Muscle of leg (tissue), 3 donors: ENCODE measurements at regions not wholly inside any gene's neighbourhood (a gene's known extent, or its start where the extent isn't known, plus 50 kb on each side); places are given as distances from the start of the nearest gene placed in this dataset.
"Not testable (repeated sequence)": the region's sequence is repeated elsewhere in the genome, so short reads cannot be mapped to it uniquely, and the experiment has no call there.

Source experiments
- DNase-seq: peaks from one replicate; pipeline ENCODE4 v3.0.0; 2013
- H3K27ac ChIP-seq: one replicate; pipeline ENCODE4 v1.5.1; 2013; ENCODE audit warnings: mild to moderate bottlenecking, low read length, control low read depth
- H3K27me3 ChIP-seq: one replicate; pipeline ENCODE4 v1.6.1; 2013; ENCODE audit warnings: low read length; ENCODE audit not compliant: control insufficient read depth, insufficient read depth
- H3K36me3 ChIP-seq: one replicate; pipeline ENCODE4 v1.6.1; 2013; ENCODE audit warnings: low read length; ENCODE audit not compliant: control insufficient read depth, insufficient read depth
- H3K4me1 ChIP-seq: one replicate; pipeline ENCODE4 v1.6.1; 2013; ENCODE audit warnings: low read length; ENCODE audit not compliant: control insufficient read depth, insufficient read depth
- H3K4me3 ChIP-seq: one replicate; pipeline ENCODE4 v1.5.1; 2013; ENCODE audit warnings: low read length, control low read depth
- H3K9me3 ChIP-seq: replicated peaks from 2 replicates; pipeline ENCODE4 v1.6.1; 2013; ENCODE audit warnings: low read depth, low read length; ENCODE audit not compliant: control insufficient read depth
- WGBS: methylation state at CpG from one replicate; pipeline ENCODE4 v1.1.5; 2013; ENCODE audit warnings: missing lambda C conversion rate; ENCODE audit not compliant: insufficient coverage; 5-methylcytosine and 5-hydroxymethylcytosine counted together

- no peaks in the 10 kb centered on the region for H3K27me3 ChIP-seq
- no peak overlapping the region for H3K4me3 ChIP-seq
- H3K36me3 ChIP-seq: no peaks in the 10 kb centered on the region
- no peaks in the 10 kb centered on the region for H3K9me3 ChIP-seq
- whole genome bisulfite sequencing: no CpG with 5 or more reads among the region's 2 CpGs
- H3K4me1 ChIP-seq: no peaks in the 10 kb centered on the region
- no peak overlapping the region for H3K27ac ChIP-seq
- no peak for DNase-seq
Observed at GRCh38 chr17:70276906-70277305, 107.6 kb downstream of the KCNJ2 start.

- H3K27me3 ChIP-seq: no peaks in the 10 kb centered on the region
- no peak overlapping the region for H3K4me3 ChIP-seq
- no peaks in the 10 kb centered on the region for H3K36me3 ChIP-seq
- no peak overlapping the region for H3K27ac ChIP-seq
- H3K4me1 ChIP-seq: no peaks in the 10 kb centered on the region
- WGBS: no CpG with 5 or more reads among the region's 5 CpGs
- no peak for DNase-seq
- no peaks in the 10 kb centered on the region for H3K9me3 ChIP-seq
Observed at GRCh38 chr17:70278844-70279462, 109.6 kb downstream of the KCNJ2 start.

- H3K36me3 ChIP-seq: no peaks in the 10 kb centered on the region
- no CpG with 5 or more reads among the region's 3 CpGs for WGBS
- H3K9me3 ChIP-seq: no peaks in the 10 kb centered on the region
- no peak for DNase-seq
- H3K27ac ChIP-seq: no peak overlapping the region
- H3K4me3 ChIP-seq: no peak overlapping the region
- no peaks in the 10 kb centered on the region for H3K4me1 ChIP-seq
- no peaks in the 10 kb centered on the region for H3K27me3 ChIP-seq
Observed at GRCh38 chr17:70286391-70286790, 117.1 kb downstream of the KCNJ2 start.

- Histone ChIP-seq H3K4me3 (no peak overlapping the region), H3K36me3 (no peaks in the 10 kb centered on the region), H3K4me1 (no peaks in the 10 kb centered on the region), H3K27ac (no peak overlapping the region), H3K9me3 (no peaks in the 10 kb centered on the region), H3K27me3 (no peaks in the 10 kb centered on the region)
- no CpG with 5 or more reads among the region's 3 CpGs for WGBS
- no peak for DNase-seq
Observed at GRCh38 chr17:70288540-70289290, 119.4 kb downstream of the KCNJ2 start.

GRCh38 chr17:70290770-70291169 is 121.4 kb downstream of the KCNJ2 start:
- Histone ChIP-seq H3K4me3 (no peak overlapping the region), H3K27me3 (no peaks in the 10 kb centered on the region), H3K4me1 (no peaks in the 10 kb centered on the region), H3K9me3 (no peaks in the 10 kb centered on the region), H3K36me3 (no peaks in the 10 kb centered on the region), H3K27ac (no peak overlapping the region)
- WGBS: no CpG with 5 or more reads among the region's 2 CpGs
- DNase-seq: peak; percentile 19

- no peak overlapping the region for H3K4me3 ChIP-seq
- H3K9me3 ChIP-seq: peaks cover 2% of the 10 kb centered on the region
- peak; percentile 64 for DNase-seq
- no CpG with 5 or more reads among the region's 1 CpG for WGBS
- no peaks in the 10 kb centered on the region for H3K27me3 ChIP-seq
- H3K4me1 ChIP-seq: no peaks in the 10 kb centered on the region
- no peaks in the 10 kb centered on the region for H3K36me3 ChIP-seq
- H3K27ac ChIP-seq: no peak overlapping the region
Observed at GRCh38 chr17:70292366-70292765, 123.0 kb downstream of the KCNJ2 start.

GRCh38 chr17:70293564-70294310 is 124.4 kb downstream of the KCNJ2 start:
- not testable (repeated sequence) for H3K27ac ChIP-seq, H3K36me3 ChIP-seq, DNase-seq, H3K4me3 ChIP-seq, H3K4me1 ChIP-seq, H3K27me3 ChIP-seq, H3K9me3 ChIP-seq
- WGBS: no CpG with 5 or more reads among the region's 6 CpGs

- H3K36me3 ChIP-seq: no peaks in the 10 kb centered on the region
- peak overlapping the region; percentile 42 for H3K27ac ChIP-seq
- peaks cover 2% of the 10 kb centered on the region for H3K9me3 ChIP-seq
- no CpG with 5 or more reads among the region's 1 CpG for WGBS
- peak; percentile 42 for DNase-seq
- H3K4me1 ChIP-seq: no peaks in the 10 kb centered on the region
- no peaks in the 10 kb centered on the region for H3K27me3 ChIP-seq
- H3K4me3 ChIP-seq: no peak overlapping the region
Observed at GRCh38 chr17:70295329-70295728, 126.0 kb downstream of the KCNJ2 start.

GRCh38 chr17:70295731-70296130 is 126.4 kb downstream of the KCNJ2 start:
- peak; percentile 74 for DNase-seq
- WGBS: no CpG with 5 or more reads among the region's 1 CpG
- no peaks in the 10 kb centered on the region for H3K36me3 ChIP-seq
- no peaks in the 10 kb centered on the region for H3K27me3 ChIP-seq
- H3K27ac ChIP-seq: peak overlapping the region; percentile 45
- H3K4me1 ChIP-seq: no peaks in the 10 kb centered on the region
- H3K4me3 ChIP-seq: no peak overlapping the region
- peaks cover 2% of the 10 kb centered on the region for H3K9me3 ChIP-seq

- H3K4me1 ChIP-seq: no peaks in the 10 kb centered on the region
- H3K9me3 ChIP-seq: peaks cover 2% of the 10 kb centered on the region
- no peak overlapping the region for H3K4me3 ChIP-seq
- no peak for DNase-seq
- no peaks in the 10 kb centered on the region for H3K36me3 ChIP-seq
- no CpG with 5 or more reads among the region's 2 CpGs for WGBS
- no peaks in the 10 kb centered on the region for H3K27me3 ChIP-seq
- H3K27ac ChIP-seq: no peak overlapping the region
Observed at GRCh38 chr17:70296456-70296855, 127.1 kb downstream of the KCNJ2 start.
